Epithelial cell of proximal tubule (primary cell): ENCODE measurements at regions not wholly inside any gene's neighbourhood (a gene's known extent, or its start where the extent isn't known, plus 50 kb on each side); places are given as distances from the start of the nearest gene placed in this dataset.

Source experiments
- DNase-seq: peaks from one replicate; pipeline ENCODE4 v3.0.0-alpha.2; 2011; ENCODE audit warnings: low read depth
- H3K4me3 ChIP-seq: 2 replicates; pipeline ENCODE4 v1.5.1; 2011; ENCODE audit warnings: low read depth, mild to moderate bottlenecking, low read length
- TF ChIP-seq, protein P1 (sequence below): conservative IDR thresholded peaks from 2 replicates; pipeline ENCODE4 v1.5.1; 2012; ENCODE audit warnings: low read depth, mild to moderate bottlenecking, low read length

DNA sequence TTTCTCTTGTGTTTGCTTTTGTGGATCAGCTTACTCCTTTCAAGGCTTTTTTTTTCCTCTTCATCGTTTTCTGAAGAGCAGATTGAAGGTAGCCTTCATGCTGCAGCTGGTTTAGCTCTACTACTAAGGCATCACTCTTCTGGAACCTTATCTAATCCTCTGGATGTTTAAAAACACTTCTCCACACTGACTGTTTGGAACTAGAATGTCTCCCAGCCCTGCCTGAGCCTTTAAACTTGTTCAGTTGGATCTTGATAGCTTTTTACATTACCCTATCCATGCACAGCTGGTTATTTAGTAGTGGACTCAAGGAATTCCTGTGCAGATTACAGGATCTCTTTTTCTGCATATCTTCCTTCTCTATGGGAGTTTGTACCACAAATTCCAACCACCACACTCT lies 108.9 kb upstream of the ASCC3 start:
- TF ChIP-seq, protein P1, sequence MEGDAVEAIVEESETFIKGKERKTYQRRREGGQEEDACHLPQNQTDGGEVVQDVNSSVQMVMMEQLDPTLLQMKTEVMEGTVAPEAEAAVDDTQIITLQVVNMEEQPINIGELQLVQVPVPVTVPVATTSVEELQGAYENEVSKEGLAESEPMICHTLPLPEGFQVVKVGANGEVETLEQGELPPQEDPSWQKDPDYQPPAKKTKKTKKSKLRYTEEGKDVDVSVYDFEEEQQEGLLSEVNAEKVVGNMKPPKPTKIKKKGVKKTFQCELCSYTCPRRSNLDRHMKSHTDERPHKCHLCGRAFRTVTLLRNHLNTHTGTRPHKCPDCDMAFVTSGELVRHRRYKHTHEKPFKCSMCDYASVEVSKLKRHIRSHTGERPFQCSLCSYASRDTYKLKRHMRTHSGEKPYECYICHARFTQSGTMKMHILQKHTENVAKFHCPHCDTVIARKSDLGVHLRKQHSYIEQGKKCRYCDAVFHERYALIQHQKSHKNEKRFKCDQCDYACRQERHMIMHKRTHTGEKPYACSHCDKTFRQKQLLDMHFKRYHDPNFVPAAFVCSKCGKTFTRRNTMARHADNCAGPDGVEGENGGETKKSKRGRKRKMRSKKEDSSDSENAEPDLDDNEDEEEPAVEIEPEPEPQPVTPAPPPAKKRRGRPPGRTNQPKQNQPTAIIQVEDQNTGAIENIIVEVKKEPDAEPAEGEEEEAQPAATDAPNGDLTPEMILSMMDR: no peak

DNA sequence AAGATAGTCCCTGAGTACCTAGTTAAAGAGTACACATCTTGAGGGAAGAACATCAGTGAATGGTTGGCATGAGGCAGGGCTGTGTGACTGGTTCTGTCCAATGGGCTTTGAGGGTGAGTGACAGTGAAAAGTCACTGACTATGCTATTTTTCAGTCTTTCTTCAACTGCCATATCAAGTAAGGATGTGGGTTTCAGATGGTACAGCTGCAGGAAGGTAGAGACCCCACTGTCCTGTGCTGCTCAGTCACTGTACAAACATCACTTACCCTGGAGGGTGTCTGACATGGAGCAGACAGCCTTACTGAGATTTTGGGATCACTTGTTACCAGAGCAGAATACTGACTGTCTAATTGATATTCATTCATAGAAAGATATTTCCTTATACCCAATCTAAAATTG lies 115.3 kb upstream of the ASCC3 start:
- TF ChIP-seq, protein P1: no peak
- H3K4me3 ChIP-seq: no peak overlapping the region
- DNase-seq: no peak

More for the DNA sequence above, 108.9 kb upstream of the ASCC3 start:
- no peak for DNase-seq
- H3K4me3 ChIP-seq: no peak overlapping the region

DNA sequence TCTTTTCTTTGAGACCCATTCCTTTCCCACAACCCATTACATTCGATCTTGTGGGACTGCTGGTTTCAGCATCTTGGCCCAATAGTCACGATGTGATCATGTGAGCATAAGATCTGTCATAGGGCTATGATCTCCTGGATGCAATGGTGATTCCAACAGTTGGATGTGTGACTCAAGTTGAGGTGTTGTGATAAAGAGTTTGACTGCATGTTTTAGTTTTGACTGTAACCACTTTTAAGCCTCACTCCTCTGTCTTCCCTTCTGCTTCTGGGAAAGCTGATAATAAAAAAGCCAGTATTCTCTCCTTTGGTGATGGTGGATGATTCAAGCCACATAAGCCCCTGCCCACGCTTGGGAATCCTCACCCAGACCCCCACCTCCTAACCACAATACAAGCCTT lies 117.0 kb upstream of the ASCC3 start:
- no peak for DNase-seq
- TF ChIP-seq, protein P1: no peak
- no peak overlapping the region for H3K4me3 ChIP-seq

DNA sequence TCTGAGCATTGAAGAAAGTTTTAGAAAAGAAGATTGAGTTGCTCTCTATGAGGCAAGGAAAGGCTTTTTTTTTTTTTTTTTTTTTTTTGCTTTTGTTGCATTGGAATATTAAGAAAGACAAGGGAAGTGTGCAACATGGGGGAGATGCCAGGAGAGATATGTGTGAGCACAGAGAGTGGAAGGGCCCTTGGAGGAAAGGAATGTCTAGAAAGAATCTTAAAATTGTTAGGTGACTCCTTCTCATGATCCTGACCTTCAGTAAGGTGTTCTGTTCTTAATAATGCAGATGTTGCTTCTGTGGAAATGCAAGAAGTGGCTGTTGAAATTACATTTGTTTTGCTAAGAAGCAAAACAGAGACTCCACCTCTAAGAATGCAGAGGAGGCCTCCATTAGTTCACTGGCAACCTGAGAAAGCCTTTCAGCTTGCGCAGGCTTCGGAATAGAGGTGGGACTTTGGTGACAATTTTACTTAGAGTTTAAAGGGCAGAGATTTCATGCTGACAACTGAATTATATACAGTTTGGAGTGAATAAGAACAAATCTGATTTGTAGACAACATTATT lies 118.0 kb upstream of the ASCC3 start:
- TF ChIP-seq, protein P1: no peak
- H3K4me3 ChIP-seq: no peak overlapping the region
- DNase-seq: no peak

DNA sequence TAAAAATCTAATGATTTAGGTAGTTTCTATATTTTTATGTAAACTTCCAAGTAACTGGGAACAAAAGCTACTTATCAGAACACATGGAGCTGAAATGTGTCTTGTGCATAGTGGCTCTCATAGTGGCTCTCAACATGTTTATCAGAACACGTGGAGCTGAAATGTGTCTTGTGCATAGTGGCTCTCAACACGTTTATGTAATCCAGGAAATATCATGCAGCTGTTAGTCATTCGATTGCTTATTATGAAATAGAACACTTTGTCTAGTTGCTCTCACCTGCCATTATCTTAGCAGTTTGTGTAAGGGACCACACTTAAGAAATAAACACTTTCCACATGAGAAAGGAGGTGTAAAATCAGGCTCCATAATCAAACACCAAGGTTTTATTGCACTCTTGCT lies 119.2 kb upstream of the ASCC3 start:
- no peak for DNase-seq
- H3K4me3 ChIP-seq: no peak overlapping the region
- TF ChIP-seq, protein P1: no peak

DNA sequence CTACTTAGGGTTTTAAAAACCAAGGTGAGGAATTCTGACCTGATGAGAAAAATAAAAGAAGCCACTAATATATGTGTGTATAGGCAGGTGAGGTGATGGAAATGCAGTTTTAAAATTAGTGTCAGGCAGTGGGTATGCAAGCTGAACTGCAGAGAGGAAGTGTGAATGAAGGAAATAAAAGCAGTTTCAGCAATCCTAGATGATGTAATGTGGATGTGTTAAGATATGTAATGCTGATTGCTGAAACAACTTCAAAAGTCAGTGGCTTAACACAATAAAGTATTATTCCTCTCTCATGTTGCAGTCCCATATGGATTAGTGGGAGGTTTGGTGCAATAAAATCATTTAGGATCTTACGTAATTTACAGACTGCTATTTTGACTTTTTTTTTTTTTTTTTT lies 119.9 kb upstream of the ASCC3 start:
- TF ChIP-seq, protein P1: no peak
- no peak overlapping the region for H3K4me3 ChIP-seq
- no peak for DNase-seq

DNA sequence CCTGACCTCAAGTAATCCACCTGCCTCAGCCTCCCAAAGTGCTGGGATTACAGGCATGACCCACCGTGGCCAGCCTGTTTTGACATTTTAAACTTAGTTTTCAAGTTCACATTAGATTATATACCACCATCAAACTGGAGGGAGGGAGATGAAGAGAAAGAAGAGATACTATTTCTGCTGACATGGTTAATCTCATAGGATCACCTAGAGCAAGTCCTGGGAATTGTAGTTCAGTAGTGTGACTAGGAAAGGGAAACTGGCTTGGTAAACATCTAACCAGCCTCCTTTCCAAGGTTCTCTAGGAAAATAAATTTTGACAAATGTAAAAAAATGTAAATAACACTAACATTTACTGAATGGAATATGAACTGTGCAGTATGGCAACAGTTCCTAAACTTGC lies 120.5 kb upstream of the ASCC3 start:
- no peak for DNase-seq
- TF ChIP-seq, protein P1: no peak
- no peak overlapping the region for H3K4me3 ChIP-seq
